RPMI8226 (cell line): ENCODE measurements at regions not wholly inside any gene's neighbourhood (a gene's known extent, or its start where the extent isn't known, plus 50 kb on each side); places are given as distances from the start of the nearest gene placed in this dataset.

Source experiments
- DNase-seq: peaks from one replicate; pipeline ENCODE4 v3.0.0-alpha.2; 2015

GRCh38 chr11:29959488-29959887 is 57.3 kb downstream of the KCNA4 start:
- no peak for DNase-seq

DNA sequence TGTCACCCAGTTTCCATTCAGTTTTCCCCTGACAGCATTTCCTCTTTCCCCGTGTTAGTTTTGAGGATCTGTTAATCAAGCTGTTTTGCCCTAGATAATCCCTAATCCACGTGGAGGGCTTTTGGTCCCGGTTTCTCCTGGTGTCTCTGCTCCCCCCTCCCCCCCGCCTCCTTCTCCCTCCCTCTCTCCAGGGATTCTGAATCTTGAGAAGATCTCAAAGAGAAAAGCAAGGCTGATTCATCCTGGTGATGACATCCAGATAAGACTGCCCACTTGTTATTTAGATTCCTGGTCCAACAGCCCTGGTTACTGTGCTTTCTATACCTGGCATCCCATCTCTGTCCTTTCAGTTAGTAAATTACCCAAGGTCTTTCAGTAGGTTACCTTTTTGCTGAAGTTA is 59.4 kb downstream of the KCNA4 start:
- no peak for DNase-seq

- DNase-seq, result no peak
Measured at GRCh38 chr11:29956076-29956556, 60.7 kb downstream of the KCNA4 start.

- no peak for DNase-seq
Measured at GRCh38 chr11:29943347-29943746, 73.5 kb downstream of the KCNA4 start.

- DNase-seq, result no peak
Measured at GRCh38 chr11:29937526-29937925, 79.3 kb downstream of the KCNA4 start.

DNA sequence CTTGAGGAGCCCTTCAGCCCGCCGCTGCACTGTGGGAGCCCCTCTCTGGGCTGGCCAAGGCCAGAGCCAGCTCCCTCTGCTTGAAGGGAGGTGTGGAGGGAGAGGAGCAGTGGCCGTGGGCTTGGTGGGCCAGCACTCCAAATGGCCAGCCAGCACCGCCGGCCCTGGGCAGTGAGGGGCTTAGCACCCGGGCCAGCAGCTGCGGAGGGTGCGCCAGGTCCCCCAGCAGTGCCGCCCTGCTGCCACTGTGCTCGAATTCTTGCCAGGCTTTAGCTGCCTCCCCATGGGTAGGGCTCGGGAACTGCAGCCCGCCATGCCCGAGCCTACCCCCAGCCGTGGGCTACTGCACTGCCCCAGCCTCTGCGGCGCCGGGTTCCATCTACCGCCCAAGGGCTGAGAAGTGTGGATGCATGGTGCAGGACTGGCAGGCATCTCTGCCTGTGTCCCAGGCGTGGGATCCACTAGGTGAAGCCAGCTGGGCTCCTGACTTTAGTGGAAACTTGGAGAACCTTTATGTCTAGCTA is 82.7 kb downstream of the KCNA4 start:
- DNase-seq, result no peak

DNA sequence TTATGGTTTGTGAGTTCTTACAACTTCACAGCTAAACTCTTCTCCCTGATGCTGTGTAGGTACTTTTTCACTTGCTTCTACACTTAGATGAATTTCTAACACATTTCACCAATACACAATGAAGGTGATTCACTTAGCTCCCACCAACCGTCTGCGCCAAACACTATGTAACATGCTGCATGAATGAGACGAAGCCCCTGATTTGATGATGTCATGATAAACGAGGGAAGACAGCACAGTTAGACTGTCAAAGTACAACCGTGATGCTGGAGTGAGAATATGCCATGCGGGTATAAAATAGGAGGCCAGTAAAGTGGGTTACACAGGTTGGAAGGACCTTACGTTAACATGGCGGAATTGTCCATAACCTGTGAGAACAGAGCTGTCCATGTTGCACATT is 100.8 kb downstream of the KCNA4 start:
- DNase-seq, result no peak

DNA sequence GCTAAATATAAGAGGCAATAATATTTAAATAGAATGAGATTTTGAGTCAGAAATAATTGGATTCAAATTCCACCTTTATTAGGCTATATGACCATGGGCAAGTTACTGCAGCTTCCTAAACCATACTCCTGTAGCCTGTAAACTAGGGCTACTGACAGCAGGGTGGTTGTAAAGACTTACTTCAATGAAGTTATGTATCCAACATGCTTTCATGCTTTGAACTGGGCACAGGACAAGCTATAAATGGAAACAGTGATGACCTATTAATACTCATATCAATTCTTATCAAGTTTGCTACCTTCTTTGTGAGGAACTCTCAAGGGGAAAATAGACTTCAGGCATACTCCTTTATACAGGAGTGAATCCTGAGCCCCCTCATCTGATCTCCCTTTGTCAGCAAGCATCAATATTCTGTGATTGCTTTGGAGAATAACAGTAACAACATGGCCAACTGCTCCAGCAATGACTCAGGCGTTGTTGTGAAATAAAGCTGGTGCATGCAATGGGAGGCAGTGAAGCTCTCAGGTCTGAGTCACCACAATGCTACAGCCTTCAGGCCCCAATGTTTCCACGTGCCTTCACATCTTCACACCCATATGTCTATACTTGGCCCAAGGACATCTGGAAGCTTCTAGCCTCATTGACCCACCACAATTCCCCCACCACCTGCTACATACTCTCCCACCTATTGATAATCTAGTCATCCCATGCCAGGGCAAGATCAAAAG is 102.5 kb downstream of the KCNA4 start:
- DNase-seq, result no peak

- DNase-seq, result no peak
Measured at GRCh38 chr11:29913352-29913751, 103.5 kb downstream of the KCNA4 start.

GRCh38 chr11:29900382-29900781 is 116.4 kb downstream of the KCNA4 start:
- no peak for DNase-seq

DNA sequence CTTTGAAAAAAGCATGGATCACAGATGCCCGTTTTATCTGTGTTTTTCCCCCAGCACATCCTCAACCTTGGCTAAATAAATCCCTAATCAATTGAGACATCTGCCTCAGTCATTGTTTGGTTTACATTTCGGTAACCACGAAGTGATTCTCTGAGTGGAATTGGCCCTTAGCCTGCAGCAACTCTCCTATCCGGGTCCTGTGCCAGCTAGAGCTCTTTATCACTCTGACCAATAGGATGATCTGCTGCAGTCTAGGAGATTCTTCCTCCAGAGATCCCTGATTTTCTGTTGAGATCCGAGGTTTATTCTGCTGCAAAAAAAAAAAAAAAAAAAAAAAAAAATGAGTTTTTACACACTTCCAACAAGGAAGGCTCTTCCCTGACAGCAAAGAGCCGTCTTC is 137.3 kb downstream of the KCNA4 start:
- no peak for DNase-seq

GRCh38 chr11:29876192-29876591 is 140.6 kb downstream of the KCNA4 start:
- no peak for DNase-seq

GRCh38 chr11:29847219-29847618 is 169.6 kb downstream of the KCNA4 start:
- no peak for DNase-seq

DNA sequence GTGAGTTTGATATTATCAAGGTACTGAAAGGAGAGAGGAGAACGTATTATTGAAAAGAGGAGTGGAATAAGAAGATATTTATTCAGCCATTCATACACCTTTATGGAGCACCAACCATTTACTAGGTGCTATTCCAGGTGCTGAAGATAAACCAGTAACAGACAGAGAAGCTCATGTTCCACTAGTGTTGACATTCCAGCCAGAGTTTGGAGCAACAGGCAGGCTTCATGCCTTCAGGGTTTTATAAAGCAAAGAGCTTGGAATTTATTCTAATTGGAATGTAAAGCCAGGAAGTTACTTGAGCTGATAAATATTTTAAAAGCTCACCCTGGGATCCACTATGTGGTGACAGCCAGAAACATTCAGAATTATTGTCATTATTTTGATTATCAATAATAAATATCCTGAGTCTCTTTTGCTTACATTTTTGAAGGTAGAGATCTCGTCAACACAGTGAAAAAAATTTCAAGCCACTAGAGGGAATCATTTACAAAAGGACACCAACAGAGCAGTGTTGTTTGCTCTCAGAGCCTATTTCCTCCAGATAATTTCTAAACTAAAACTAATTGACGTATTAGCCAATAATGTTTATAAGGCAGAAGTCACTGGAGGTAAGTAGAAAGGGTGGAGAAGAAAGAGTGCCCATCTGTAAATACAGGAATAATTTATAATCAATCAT is 172.0 kb downstream of the KCNA4 start:
- no peak for DNase-seq

DNA sequence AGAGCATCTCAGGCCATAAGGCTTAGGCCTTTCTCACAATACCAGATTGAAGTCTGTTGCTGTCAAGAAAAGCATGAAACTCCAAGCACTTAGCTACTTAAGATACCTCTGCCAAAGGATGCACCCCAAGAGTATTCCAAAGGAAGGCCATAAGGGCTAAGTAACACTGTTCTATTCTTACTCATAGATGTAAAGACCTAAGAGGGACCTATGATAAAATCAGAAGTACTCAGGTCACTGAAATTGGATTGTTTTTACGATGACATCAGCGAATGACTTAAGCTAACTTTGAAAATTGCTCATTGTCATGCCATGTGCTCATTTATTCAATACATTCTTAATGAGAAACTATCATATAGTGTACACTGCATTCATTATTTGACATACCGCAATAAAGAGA is 172.8 kb downstream of the KCNA4 start:
- DNase-seq, result no peak

DNA sequence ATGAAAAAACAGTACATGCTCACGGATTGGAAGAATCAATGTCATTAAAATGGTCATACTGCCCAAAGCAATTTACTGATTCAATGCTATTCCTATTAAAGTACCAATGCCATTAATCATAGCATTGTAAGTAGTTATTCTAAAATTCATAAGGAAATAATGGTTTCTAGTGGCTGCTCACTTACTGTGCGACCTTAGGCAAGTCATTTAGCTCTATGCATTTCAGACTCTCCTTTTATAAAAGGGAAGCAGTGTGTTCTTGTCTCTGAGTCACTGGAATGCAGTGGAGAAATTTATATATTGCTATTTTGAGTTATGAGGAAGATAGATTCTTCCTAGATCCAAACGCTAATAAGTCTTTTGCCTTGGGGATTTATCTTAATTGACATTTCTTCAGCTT is 174.8 kb downstream of the KCNA4 start:
- no peak for DNase-seq

- DNase-seq, result no peak
Measured at GRCh38 chr11:29826878-29827277, 190.0 kb downstream of the KCNA4 start.

DNA sequence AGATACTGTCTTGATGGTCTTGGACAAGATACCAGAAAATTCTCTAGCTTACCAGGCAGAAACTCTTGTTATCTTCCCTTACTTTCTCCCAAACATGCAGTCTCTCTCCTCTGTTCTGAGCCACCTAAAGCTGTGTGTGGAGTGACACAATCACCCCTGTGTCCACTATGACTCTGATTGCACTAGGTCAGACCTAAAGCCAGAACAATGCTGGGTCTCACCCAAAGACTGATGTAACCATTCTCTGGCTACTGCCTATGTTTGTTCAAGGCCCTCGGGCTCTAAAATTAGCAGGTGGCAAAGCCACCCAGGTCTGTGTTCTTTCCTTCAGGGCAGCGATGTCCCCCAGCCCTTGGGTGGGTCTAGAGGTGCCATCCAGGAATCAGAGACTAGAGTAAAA is 200.5 kb downstream of the KCNA4 start:
- DNase-seq, result no peak

- DNase-seq, result no peak
Measured at GRCh38 chr11:29809121-29809520, 207.7 kb downstream of the KCNA4 start.

GRCh38 chr11:29802522-29802921 is 214.3 kb downstream of the KCNA4 start:
- no peak for DNase-seq

DNA sequence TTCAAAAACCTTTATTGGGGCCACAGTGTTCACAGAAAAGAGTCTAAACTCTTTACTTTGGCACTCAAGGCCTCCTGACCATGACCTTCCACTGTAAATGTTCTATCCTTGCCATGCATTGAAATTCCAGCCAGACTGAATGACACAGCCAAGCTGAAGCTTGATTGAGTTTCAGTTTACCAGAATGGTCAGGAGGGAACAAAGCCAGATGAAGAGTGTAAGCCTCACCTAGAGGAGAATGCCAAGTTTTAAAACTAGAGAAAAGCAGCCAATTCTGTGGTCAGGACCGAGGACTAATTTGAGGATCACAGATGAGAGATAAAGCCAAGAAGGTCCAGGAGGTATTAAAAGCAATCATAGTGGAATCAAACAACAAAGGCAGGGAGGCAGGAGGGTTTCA is 215.3 kb downstream of the KCNA4 start:
- no peak for DNase-seq

- no peak for DNase-seq
Measured at GRCh38 chr11:29786092-29786491, 230.7 kb downstream of the KCNA4 start.

- no peak for DNase-seq
Measured at GRCh38 chr11:29783506-29783905, 233.3 kb downstream of the KCNA4 start.

DNA sequence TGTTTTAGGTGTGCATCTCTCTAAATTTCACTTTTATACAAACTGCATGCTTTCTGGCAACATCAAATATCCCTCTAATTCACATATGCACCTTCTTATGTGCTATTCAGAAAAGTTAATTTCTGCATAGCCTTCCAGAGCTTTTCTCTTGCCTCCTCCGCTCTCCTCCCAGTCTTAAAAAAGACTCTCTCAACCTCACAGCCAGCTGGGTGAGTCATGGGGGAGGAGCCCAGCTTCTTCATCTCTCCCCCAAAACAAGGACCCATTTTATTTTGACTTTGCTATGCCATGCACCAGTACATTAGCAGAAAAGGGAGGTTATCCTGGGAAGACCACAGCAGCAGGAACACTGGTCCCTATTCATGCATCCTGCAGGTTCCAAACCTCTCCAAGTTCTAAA is 234.4 kb downstream of the KCNA4 start:
- no peak for DNase-seq

GRCh38 chr11:29781268-29781667 is 235.6 kb downstream of the KCNA4 start:
- DNase-seq, result no peak
